ENCODE measurements at regions not wholly inside any gene's neighbourhood (a gene's known extent, or its start where the extent isn't known, plus 50 kb on each side); places are given as distances from the start of the nearest gene placed in this dataset.
"Not testable (repeated sequence)": the region's sequence is repeated elsewhere in the genome, so short reads cannot be mapped to it uniquely, and the experiment has no call there.

- DNase-seq (ENCODE audit: insufficient read length, low spot score) (peak; percentile 36), FAIRE-seq (peak; percentile 68)
Observed at GRCh38 chr1:192904438-192904895, 95.6 kb downstream of the RGS2 start.

GRCh38 chr1:192905049-192905448 is 96.2 kb downstream of the RGS2 start:
- no peak for FAIRE-seq

GRCh38 chr1:192906334-192906733 is 97.5 kb downstream of the RGS2 start:
- DNase-seq (ENCODE audit: insufficient read length, low spot score) (no peak), FAIRE-seq (no peak)

More at GRCh38 chr1:192905049-192905448, 96.2 kb downstream of the RGS2 start:
- no peak for DNase-seq (ENCODE audit: insufficient read length, low spot score)

DNA sequence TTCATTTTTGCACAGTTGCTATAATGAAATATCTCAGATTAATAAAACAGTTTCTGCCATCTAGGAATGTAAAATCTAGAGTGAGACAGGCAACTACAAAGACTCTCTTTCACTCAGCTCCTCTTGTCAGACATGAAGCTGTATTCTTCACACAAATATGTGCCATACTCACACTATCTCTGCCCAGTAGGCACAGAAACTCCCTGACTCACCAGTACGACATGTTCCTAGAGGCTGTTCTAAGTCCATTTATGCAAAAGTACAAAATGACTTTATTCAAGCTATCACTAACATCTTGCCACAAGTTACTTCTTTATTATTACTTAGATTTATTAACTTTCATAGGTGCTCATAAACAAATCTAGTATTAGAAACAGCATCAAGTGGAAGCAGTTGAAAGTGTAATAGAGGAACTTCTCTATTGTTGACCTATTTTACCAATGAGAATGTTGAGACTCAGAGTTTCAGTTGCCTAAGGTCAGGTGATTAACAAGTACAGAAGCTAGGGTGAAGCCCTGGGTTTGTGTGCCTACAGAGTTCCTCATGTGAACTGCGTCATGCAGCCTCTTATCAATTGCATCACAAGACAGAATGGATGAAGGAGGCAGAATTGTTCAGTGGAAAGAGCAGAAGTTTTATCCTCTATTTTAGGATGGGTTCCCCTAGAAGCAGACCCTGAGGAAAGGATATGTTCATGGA is 98.9 kb downstream of the RGS2 start:
- DNase-seq (ENCODE audit: insufficient read length, low spot score): no peak

GRCh38 chr1:192911896-192912656 is 103.2 kb downstream of the RGS2 start:
- FAIRE-seq: peak; percentile 9
- not testable (repeated sequence) for DNase-seq (ENCODE audit: insufficient read length, low spot score)

More for the DNA sequence above, 98.9 kb downstream of the RGS2 start:
- no peak for FAIRE-seq

- DNase-seq (ENCODE audit: insufficient read length, low spot score): no peak
- FAIRE-seq: no peak
Observed at GRCh38 chr1:192913683-192914082, 104.8 kb downstream of the RGS2 start.

- FAIRE-seq: no peak
Observed at GRCh38 chr1:192914092-192914491, 105.3 kb downstream of the RGS2 start.

GRCh38 chr1:192914696-192915095 is 105.9 kb downstream of the RGS2 start:
- no peak for DNase-seq (ENCODE audit: insufficient read length, low spot score)
- FAIRE-seq: no peak

More at GRCh38 chr1:192914092-192914491, 105.3 kb downstream of the RGS2 start:
- DNase-seq (ENCODE audit: insufficient read length, low spot score): no peak

DNA sequence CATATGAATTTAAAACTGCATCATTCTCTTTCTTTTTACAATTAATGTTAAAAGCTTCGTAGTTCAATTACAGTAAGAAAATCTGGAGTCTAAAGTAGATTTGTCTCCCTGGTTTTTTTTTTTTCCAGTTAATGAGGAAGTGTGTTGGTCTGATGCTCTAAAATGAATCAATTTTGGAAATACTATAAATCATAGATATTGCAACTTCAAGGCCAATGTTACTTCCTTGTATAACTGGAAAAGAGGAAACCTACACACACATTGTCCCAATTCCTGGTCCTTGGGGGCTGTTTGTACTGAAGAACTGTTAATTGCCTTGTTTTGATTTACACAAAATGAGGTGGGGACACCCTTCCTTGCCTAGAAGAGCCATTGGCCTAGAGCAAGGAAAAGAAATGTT is 107.2 kb downstream of the RGS2 start:
- FAIRE-seq (no peak), DNase-seq (ENCODE audit: insufficient read length, low spot score) (no peak)

- DNase-seq (ENCODE audit: insufficient read length, low spot score): no peak
- no peak for FAIRE-seq
Observed at GRCh38 chr1:192918259-192918658, 109.4 kb downstream of the RGS2 start.

DNA sequence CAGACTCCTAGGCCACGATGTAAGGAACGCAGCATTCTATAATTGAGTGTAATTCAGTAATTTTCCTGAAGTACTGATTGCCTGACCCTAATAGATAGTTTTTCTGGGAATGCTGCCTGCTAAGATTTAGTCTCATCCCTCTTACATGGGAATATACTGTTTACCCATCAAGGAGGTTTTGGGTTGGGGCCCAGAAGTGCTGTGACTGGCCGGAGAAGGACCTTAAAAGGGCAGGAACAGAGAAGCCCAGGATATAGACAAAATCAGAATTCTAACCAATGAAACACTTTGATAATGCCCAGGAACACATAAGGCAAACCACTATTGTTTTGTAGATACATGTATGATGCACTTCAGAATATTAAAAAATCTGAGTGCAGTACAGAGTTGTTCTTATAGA is 111.6 kb downstream of the RGS2 start:
- no peak for DNase-seq (ENCODE audit: insufficient read length, low spot score)
- no peak for FAIRE-seq

DNA sequence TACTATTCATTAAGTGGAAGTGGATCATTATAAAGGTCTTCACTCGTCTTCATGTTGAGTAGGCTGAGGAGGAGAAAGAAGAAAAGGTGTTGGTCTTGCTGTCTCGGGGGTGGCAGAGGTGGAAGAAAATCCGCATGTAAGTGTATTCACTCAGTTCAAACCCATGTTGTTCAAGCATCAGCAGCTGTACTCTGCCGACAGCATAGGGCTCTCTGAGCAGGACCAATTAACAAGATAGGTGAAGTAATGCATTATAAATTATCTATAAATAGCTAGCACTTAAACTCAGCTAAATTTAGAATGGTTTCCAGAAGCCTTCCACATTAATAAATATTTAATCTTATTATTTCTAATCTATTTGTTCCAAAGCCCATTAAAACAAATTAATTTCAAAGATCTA is 116.8 kb downstream of the RGS2 start:
- FAIRE-seq (no peak), DNase-seq (ENCODE audit: insufficient read length, low spot score) (no peak)

GRCh38 chr1:192926736-192927135 is 117.9 kb downstream of the RGS2 start:
- FAIRE-seq (no peak), DNase-seq (ENCODE audit: insufficient read length, low spot score) (no peak)

GRCh38 chr1:192927496-192927895 is 118.7 kb downstream of the RGS2 start:
- DNase-seq (ENCODE audit: insufficient read length, low spot score) (no peak), FAIRE-seq (no peak)

- DNase-seq (ENCODE audit: insufficient read length, low spot score): no peak
- no peak for FAIRE-seq
Observed at GRCh38 chr1:192929597-192929996, 120.8 kb downstream of the RGS2 start.

GRCh38 chr1:192933744-192934143 is 124.9 kb downstream of the RGS2 start:
- DNase-seq (ENCODE audit: insufficient read length, low spot score) (no peak), FAIRE-seq (no peak)

- no peak for FAIRE-seq
- DNase-seq (ENCODE audit: insufficient read length, low spot score): no peak
Observed at GRCh38 chr1:192936313-192937018, 122.7 kb downstream of the UCHL5 start.

DNA sequence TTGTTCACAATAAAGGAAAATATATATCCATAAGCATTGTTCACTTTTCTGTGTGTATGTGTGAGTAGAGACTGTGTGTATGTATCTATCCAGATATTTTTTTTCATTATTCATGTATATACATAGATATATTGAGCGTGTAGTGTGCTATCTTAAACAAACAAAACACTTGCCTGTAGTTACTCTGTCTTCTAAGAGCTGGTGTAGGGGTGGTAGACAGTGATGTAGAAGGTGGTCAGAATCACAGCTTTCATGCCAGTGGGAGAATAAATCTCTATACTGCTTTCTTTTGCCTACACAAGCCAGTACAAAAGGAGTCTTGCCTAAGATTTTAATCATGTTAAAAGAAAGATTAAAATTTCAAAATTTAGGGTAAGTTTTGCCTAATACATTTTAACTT is 122.0 kb downstream of the UCHL5 start:
- FAIRE-seq: no peak

DNA sequence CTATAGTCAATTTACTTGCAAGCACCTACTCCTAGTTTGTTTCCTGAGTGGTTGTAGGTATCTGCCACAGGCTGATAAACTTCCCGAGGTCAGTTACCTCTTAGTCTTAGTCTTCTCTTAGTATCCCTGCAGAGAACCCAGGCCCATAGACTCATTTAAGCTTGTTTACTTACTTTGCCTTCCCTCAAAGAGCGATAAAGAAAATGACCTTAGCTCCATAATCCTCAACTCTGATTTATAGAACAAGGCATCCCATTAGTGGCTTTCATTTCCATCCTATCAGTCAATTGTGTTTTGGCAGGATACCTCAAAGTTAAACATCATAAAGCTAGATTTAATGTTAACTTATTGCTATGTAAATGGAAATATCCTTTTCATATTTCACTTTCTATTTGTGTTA is 119.7 kb downstream of the UCHL5 start:
- FAIRE-seq (no peak), DNase-seq (ENCODE audit: insufficient read length, low spot score) (no peak)

More for the DNA sequence above, 122.0 kb downstream of the UCHL5 start:
- no peak for DNase-seq (ENCODE audit: insufficient read length, low spot score)

GRCh38 chr1:192940658-192941057 is 118.5 kb downstream of the UCHL5 start:
- no peak for FAIRE-seq
- DNase-seq (ENCODE audit: insufficient read length, low spot score): no peak

DNA sequence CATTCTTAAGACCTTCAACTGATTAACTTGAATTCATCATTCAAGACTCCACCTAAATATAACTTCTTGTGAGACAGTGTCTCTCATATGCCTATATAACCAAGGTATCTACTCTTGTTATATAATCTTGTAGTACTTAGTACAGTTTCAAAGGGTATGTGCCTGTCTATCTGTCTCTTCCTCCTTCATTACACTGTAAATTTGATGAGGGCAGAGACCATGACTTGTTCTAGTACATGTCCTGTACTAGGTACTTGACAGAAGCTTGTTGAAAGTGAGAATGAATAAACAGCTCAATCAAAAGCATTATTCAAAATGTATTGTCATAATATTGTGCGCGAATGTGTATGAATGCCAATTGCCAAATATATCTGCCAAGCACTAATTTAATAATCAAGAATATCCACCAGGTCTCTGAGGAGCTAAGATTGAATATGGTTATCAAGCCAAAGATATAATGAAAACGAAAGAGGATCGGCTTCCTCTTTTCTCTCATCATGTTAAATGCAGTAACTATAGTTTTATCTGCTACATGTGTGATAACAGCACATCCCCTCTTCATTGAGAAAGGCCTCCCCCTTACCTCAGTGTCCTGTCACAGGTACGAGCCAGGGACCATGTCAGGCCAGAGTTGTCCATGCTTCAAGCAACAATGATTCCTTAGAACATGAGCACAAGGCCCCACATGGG is 117.3 kb downstream of the UCHL5 start:
- DNase-seq (ENCODE audit: insufficient read length, low spot score) (no peak), FAIRE-seq (no peak)

Data from HTR-8/SVneo (cell line).